Stimulated activated naive CD8-positive, alpha-beta T cell treated with anti-CD3 and anti-CD28 coated beads, Interleukin-15, Interleukin-2, amounts not matched to agents 100 U/mL and 50 U/mL, for 24 hours (primary cell): ENCODE measurements at regions not wholly inside any gene's neighbourhood (a gene's known extent, or its start where the extent isn't known, plus 50 kb on each side); places are given as distances from the start of the nearest gene placed in this dataset.
"Not testable (repeated sequence)": the region's sequence is repeated elsewhere in the genome, so short reads cannot be mapped to it uniquely, and the experiment has no call there.

Experiments
- ATAC-seq: fragments of 150-1000 bp; cut with Tn5 transposase; one replicate; pipeline ENCODE4 v1.10.0; 2021
- DNase-seq: peaks from one replicate; pipeline ENCODE4 v3.0.0; 2021

- no peak for ATAC-seq
- no peak for DNase-seq
These were observed 249.0 kb downstream of the LPIN1 start for GRCh38 chr2:11995456-11995855.

- ATAC-seq (no peak), DNase-seq (no peak)
These were observed 250.2 kb downstream of the LPIN1 start for GRCh38 chr2:11996618-11997017.

- DNase-seq, result no peak
- no peak for ATAC-seq
These were observed 250.7 kb downstream of the LPIN1 start for GRCh38 chr2:11997142-11997541.

GRCh38 chr2:11998218-11998617 is 251.8 kb downstream of the LPIN1 start:
- ATAC-seq, result no peak

GRCh38 chr2:11998626-11999378 is 252.4 kb downstream of the LPIN1 start:
- DNase-seq (no peak), ATAC-seq (no peak)

More at GRCh38 chr2:11998218-11998617, 251.8 kb downstream of the LPIN1 start:
- no peak for DNase-seq

GRCh38 chr2:12001621-12002020 is 255.2 kb downstream of the LPIN1 start:
- ATAC-seq (no peak), DNase-seq (no peak)

- DNase-seq (no peak), ATAC-seq (no peak)
These were observed 255.8 kb downstream of the LPIN1 start for GRCh38 chr2:12002215-12002614.

- ATAC-seq, result no peak
- no peak for DNase-seq
These were observed 258.3 kb downstream of the LPIN1 start for GRCh38 chr2:12004713-12005112.

GRCh38 chr2:12005886-12006681 is 259.7 kb downstream of the LPIN1 start:
- DNase-seq (peak; percentile 78), ATAC-seq (peak; percentile 97)

GRCh38 chr2:12006850-12007249 is 260.4 kb downstream of the LPIN1 start:
- no peak for ATAC-seq
- no peak for DNase-seq

- DNase-seq (no peak), ATAC-seq (no peak)
These were observed 260.9 kb downstream of the LPIN1 start for GRCh38 chr2:12007282-12007681.

GRCh38 chr2:12008425-12009061 is 262.1 kb downstream of the LPIN1 start:
- DNase-seq, result no peak
- no peak for ATAC-seq

- DNase-seq, result no peak
- no peak for ATAC-seq
These were observed 263.0 kb downstream of the LPIN1 start for GRCh38 chr2:12009323-12009905.

GRCh38 chr2:12010059-12010458 is 263.6 kb downstream of the LPIN1 start:
- ATAC-seq, result no peak
- no peak for DNase-seq

GRCh38 chr2:12010779-12011178 is 264.3 kb downstream of the LPIN1 start:
- ATAC-seq (no peak), DNase-seq (no peak)

- DNase-seq, result no peak
- ATAC-seq, result no peak
These were observed 267.9 kb downstream of the LPIN1 start for GRCh38 chr2:12014088-12014960.

- ATAC-seq (no peak), DNase-seq (no peak)
These were observed 271.2 kb downstream of the LPIN1 start for GRCh38 chr2:12017499-12018157.

GRCh38 chr2:12018726-12019125 is 272.3 kb downstream of the LPIN1 start:
- DNase-seq, ATAC-seq: not testable (repeated sequence)

GRCh38 chr2:12020833-12021469 is 274.5 kb downstream of the LPIN1 start:
- no peak for ATAC-seq
- no peak for DNase-seq

- DNase-seq, ATAC-seq: not testable (repeated sequence)
These were observed 277.9 kb downstream of the LPIN1 start for GRCh38 chr2:12024197-12024907.
